PC-3 (cell line): ENCODE measurements at regions not wholly inside any gene's neighbourhood (a gene's known extent, or its start where the extent isn't known, plus 50 kb on each side); places are given as distances from the start of the nearest gene placed in this dataset.

Source experiments
- ATAC-seq: fragments of 200-7000 bp; cut with Tn5 transposase; 2 replicates; pipeline ENCODE4 v1.9.1; 2020; ENCODE audit warnings: mild to moderate bottlenecking, moderate library complexity
- BruUV-seq: library from RNA; stranded (reverse); fragments of 400-500 nt; replicated peaks from 2 replicates; lab custom pipeline; 2021; lab: Mats Ljungman, UMichigan
- CTCF ChIA-PET: fragments of 300-600 bp; sonication (Branson Sonifier 250); formaldehyde crosslinking; loops from one replicate; lab custom pipeline; 2022; ENCODE audit warnings: antibody characterized with exemption; lab: Charles Lee
- POLR2A ChIA-PET: fragments of 300-600 bp; sonication (Branson Sonifier 250); formaldehyde crosslinking; loops from one replicate; lab custom pipeline; 2022; ENCODE audit warnings: antibody characterized with exemption; ENCODE audit not compliant: unreplicated experiment; lab: Charles Lee
- DNase-seq: peaks from one replicate; pipeline ENCODE4 v3.0.0-alpha.2; 2015
- H2AFZ ChIP-seq: fragments of 300-600 bp; sonication (generic); 2 replicates; pipeline ENCODE4 v1.6.0; 2016; ENCODE audit warnings: antibody characterized with exemption, low read length
- H3F3A ChIP-seq: fragments of 300-600 bp; sonication (generic); one replicate; pipeline ENCODE4 v1.6.0; 2017; ENCODE audit warnings: antibody characterized with exemption, low read length, control low read depth, mild to moderate bottlenecking; ENCODE audit not compliant: unreplicated experiment
- H3K27ac ChIP-seq: fragments of 300-600 bp; sonication (generic); 2 replicates; pipeline ENCODE4 v1.5.1; 2016; ENCODE audit warnings: mild to moderate bottlenecking, low read length
- H3K27me3 ChIP-seq: fragments of 300-600 bp; sonication (generic); 2 replicates; pipeline ENCODE4 v1.6.1; 2016; ENCODE audit warnings: low read length, mixed read lengths
- H3K36me3 ChIP-seq: fragments of 300-600 bp; sonication (generic); 2 replicates; pipeline ENCODE4 v1.6.1; 2016; ENCODE audit warnings: low read depth, mixed run types, low read length, mixed read lengths
- H3K4me1 ChIP-seq: fragments of 300-600 bp; sonication (generic); 2 replicates; pipeline ENCODE4 v1.5.1; 2016; ENCODE audit warnings: low read length; ENCODE audit not compliant: insufficient read depth
- H3K4me2 ChIP-seq: fragments of 300-600 bp; sonication (generic); 2 replicates; pipeline ENCODE4 v1.6.0; 2016; ENCODE audit warnings: low read length
- H3K4me3 ChIP-seq: fragments of 300-600 bp; sonication (generic); 2 replicates; pipeline ENCODE4 v1.5.1; 2016; ENCODE audit warnings: mild to moderate bottlenecking, low read length, mixed read lengths
- H3K79me2 ChIP-seq: fragments of 300-600 bp; sonication (generic); 2 replicates; pipeline ENCODE4 v1.6.1; 2017; ENCODE audit warnings: low read length, mixed read lengths
- H3K9ac ChIP-seq: fragments of 300-600 bp; sonication (generic); 2 replicates; pipeline ENCODE4 v1.6.0; 2016; ENCODE audit warnings: mild to moderate bottlenecking, low read length
- H3K9me2 ChIP-seq: fragments of 300-600 bp; sonication (generic); replicated peaks from 2 replicates; pipeline ENCODE4 v1.6.1; 2016; ENCODE audit warnings: mixed run types, low read length, mixed read lengths
- H3K9me3 ChIP-seq: fragments of 300-600 bp; sonication (generic); 2 replicates; pipeline ENCODE4 v1.6.1; 2016; ENCODE audit warnings: low read length, mixed read lengths
- H4K20me1 ChIP-seq: fragments of 300-600 bp; sonication (generic); 2 replicates; pipeline ENCODE4 v1.6.1; 2016; ENCODE audit warnings: low read length, mixed read lengths
- EZH2 ChIP-seq: fragments of 300-600 bp; sonication (generic); IDR thresholded peaks from one replicate; pipeline ENCODE4 v1.6.1; 2017; ENCODE audit warnings: antibody characterized with exemption, mild to moderate bottlenecking, low read length; ENCODE audit not compliant: unreplicated experiment
- EZH2phosphoT487 ChIP-seq: fragments of 300-600 bp; sonication (generic); IDR thresholded peaks from 2 replicates; pipeline ENCODE4 v1.6.1; 2018; ENCODE audit warnings: mild to moderate bottlenecking, antibody characterized with exemption, low read length, borderline replicate concordance
- intact Hi-C: fragments of 100-400 bp; cut with micrococcal nuclease; formaldehyde crosslinking; loops from 2 replicates; pipeline ENCODE4 v1.9.0; 2023
- TF ChIP-seq, protein P1 (sequence below): fragments of 300-600 bp; sonication (generic); conservative IDR thresholded peaks from 2 replicates; pipeline ENCODE4 v1.5.1; 2017; ENCODE audit warnings: antibody characterized with exemption, low read depth, mild to moderate bottlenecking, low read length

DNA sequence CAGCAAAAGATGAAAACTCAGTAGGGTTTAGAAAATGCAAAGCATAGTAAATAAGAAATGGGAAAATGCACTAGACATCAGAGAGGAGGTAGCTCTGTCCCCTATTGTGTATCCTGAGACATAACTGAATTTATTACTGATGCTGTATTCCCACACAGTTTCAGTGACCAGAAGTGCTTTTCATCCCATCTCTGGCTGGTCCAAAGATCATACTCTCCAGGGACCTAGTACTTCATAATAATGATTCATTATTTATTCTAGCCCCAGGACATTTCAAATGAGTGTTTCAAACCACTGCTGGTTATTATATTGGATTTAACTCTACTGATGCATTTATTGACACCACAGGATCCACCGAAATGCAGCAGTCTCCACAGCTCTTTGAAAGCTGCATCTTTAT lies 163.3 kb downstream of the PAWR start:
- no peaks in the 10 kb centered on the region for H3F3A ChIP-seq
- no peaks in the 10 kb centered on the region for H3K27me3 ChIP-seq
- no peaks in the 10 kb centered on the region for H3K9me2 ChIP-seq
- no peak overlapping the region for H3K27ac ChIP-seq
- H3K4me2 ChIP-seq: peak overlapping the region; percentile 23; the same call in 1 of the 2 replicates
- H2AFZ ChIP-seq: no peak overlapping the region
- POLR2A ChIA-PET: no interaction called here
- CTCF ChIA-PET: no interaction called here
- H3K4me1 ChIP-seq: peaks cover 31% of the 10 kb centered on the region
- no TSS peak for BruUV-seq
- no peaks in the 10 kb centered on the region for H3K9me3 ChIP-seq
- no peaks in the 10 kb centered on the region for H4K20me1 ChIP-seq
- no peaks in the 10 kb centered on the region for H3K79me2 ChIP-seq
- no peak overlapping the region for H3K4me3 ChIP-seq
- DNase-seq: peak; percentile 64
- intact Hi-C loops: no loop called here
- H3K36me3 ChIP-seq: no peaks in the 10 kb centered on the region
- no peak overlapping the region for H3K9ac ChIP-seq
- TF ChIP-seq, protein P1, sequence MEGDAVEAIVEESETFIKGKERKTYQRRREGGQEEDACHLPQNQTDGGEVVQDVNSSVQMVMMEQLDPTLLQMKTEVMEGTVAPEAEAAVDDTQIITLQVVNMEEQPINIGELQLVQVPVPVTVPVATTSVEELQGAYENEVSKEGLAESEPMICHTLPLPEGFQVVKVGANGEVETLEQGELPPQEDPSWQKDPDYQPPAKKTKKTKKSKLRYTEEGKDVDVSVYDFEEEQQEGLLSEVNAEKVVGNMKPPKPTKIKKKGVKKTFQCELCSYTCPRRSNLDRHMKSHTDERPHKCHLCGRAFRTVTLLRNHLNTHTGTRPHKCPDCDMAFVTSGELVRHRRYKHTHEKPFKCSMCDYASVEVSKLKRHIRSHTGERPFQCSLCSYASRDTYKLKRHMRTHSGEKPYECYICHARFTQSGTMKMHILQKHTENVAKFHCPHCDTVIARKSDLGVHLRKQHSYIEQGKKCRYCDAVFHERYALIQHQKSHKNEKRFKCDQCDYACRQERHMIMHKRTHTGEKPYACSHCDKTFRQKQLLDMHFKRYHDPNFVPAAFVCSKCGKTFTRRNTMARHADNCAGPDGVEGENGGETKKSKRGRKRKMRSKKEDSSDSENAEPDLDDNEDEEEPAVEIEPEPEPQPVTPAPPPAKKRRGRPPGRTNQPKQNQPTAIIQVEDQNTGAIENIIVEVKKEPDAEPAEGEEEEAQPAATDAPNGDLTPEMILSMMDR: no peak
- TF ChIP-seq EZH2: no peak
- no peak for TF ChIP-seq EZH2phosphoT487
- ATAC-seq: peak; percentile 76

DNA sequence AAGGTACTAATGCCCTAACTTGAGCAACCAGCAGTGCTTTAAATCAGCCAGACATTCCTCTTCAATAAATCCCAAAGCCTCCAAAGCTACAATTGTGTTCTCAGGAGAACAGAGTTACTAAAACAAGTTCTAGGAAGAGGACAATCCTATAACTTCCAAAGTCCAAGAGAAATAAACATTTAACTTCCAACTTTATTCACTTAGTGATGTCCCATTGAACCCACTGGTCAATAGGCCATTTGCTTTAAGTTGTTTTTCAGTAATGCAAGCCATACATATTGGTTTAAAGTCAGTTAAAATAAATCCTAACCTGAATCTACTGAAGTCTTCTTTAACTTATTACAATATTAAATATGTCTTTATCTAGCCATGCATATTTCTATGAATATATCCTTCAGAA lies 165.4 kb downstream of the PAWR start:
- Histone ChIP-seq H3K79me2 (no peaks in the 10 kb centered on the region), H3K4me1 (peaks cover 15% of the 10 kb centered on the region), H3K4me3 (no peak overlapping the region), H2AFZ (no peak overlapping the region), H4K20me1 (no peaks in the 10 kb centered on the region), H3K4me2 (no peak overlapping the region), H3K27ac (no peak overlapping the region), H3K9me2 (no peaks in the 10 kb centered on the region), H3F3A (no peaks in the 10 kb centered on the region), H3K27me3 (no peaks in the 10 kb centered on the region), H3K9ac (no peak overlapping the region), H3K36me3 (no peaks in the 10 kb centered on the region), H3K9me3 (no peaks in the 10 kb centered on the region)
- no TSS peak for BruUV-seq
- ChIA-PET POLR2A (no interaction called here), CTCF (no interaction called here)
- DNase-seq (no peak), ATAC-seq (no peak)
- intact Hi-C loops: no loop called here
- TF ChIP-seq EZH2phosphoT487 (no peak), EZH2 (no peak)
- TF ChIP-seq, protein P1: no peak

DNA sequence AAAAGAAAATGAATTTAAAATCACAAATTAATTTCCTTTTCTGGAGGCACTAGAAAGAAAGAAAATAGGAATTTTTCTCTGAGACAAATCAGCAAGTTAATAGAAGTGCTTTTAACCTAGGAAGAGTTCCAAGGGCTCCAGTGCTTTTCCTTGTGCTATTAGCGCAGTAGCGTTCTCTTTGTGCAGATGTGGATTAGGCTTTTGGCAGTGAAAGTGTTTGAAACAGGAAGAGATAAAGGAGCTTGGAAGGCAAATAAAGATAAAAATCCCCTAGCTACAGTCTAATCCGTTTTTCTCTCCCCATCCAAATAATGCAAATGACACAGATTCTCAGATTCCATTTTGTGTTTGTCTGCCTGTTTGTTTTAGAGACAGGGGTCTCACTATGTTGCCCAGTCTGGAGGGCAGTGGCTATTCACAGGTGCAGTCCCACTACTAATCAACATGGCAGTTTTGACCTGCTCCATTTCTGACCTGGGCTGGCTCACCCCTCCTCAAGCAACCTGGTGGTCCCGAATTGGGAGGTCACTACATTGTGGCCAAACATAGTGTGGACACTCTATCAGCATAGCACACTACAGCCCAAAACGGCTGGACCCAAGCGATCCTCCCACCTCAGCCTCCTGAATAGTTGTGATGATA lies 166.1 kb downstream of the PAWR start:
- H3K9me2 ChIP-seq: no peaks in the 10 kb centered on the region
- H3K4me1 ChIP-seq: peaks cover 15% of the 10 kb centered on the region
- ATAC-seq (no peak), DNase-seq (no peak)
- H3K79me2 ChIP-seq: no peaks in the 10 kb centered on the region
- H2AFZ ChIP-seq: no peak overlapping the region
- H3K4me3 ChIP-seq: no peak overlapping the region
- TF ChIP-seq, protein P1: no peak
- TF ChIP-seq EZH2phosphoT487: no peak
- TF ChIP-seq EZH2: no peak
- BruUV-seq: no TSS peak
- POLR2A ChIA-PET: interaction anchor here (0.6 kb wide), 1 partner anchor 147 kb away, joined by 3 read pairs; no protein-coding TSS in a partner anchor
- intact Hi-C loops: no loop called here
- H3K36me3 ChIP-seq: no peaks in the 10 kb centered on the region
- no peak overlapping the region for H3K4me2 ChIP-seq
- no peak overlapping the region for H3K27ac ChIP-seq
- no peaks in the 10 kb centered on the region for H4K20me1 ChIP-seq
- H3K9ac ChIP-seq: no peak overlapping the region
- no peaks in the 10 kb centered on the region for H3K27me3 ChIP-seq
- no peaks in the 10 kb centered on the region for H3K9me3 ChIP-seq
- H3F3A ChIP-seq: no peaks in the 10 kb centered on the region
- CTCF ChIA-PET: no interaction called here
